Neural cell (in vitro differentiated cells): ENCODE measurements at regions not wholly inside any gene's neighbourhood (a gene's known extent, or its start where the extent isn't known, plus 50 kb on each side); places are given as distances from the start of the nearest gene placed in this dataset.

Experiments
- H2AFZ ChIP-seq: fragments of 200-600, 300-800 bp; sonication (generic), shearing (Covaris generic); 2 replicates; pipeline ENCODE4 v1.6.0; 2014; ENCODE audit warnings: low read depth, mild to moderate bottlenecking, antibody characterized with exemption, low read length, moderate library complexity
- H3F3A ChIP-seq: fragments of 200-600 bp; shearing (Covaris generic); 2 replicates; pipeline ENCODE4 v1.6.1; 2016; ENCODE audit warnings: mild to moderate bottlenecking, moderate library complexity, mixed read lengths, antibody characterized with exemption, low read length; ENCODE audit not compliant: insufficient read depth, poor library complexity, severe bottlenecking
- H3K27ac ChIP-seq: fragments of 200-600, 300-800 bp; sonication (generic), shearing (Covaris generic); 2 replicates; pipeline ENCODE4 v1.5.1; 2014; ENCODE audit warnings: mild to moderate bottlenecking, low read length, moderate library complexity
- H3K27me3 ChIP-seq: fragments of 300-800, 200-600 bp; sonication (generic), shearing (Covaris generic); 2 replicates; pipeline ENCODE4 v1.6.0; 2014; ENCODE audit warnings: mild to moderate bottlenecking, low read depth, low read length, moderate library complexity; ENCODE audit not compliant: insufficient read depth
- H3K36me3 ChIP-seq: fragments of 300-800, 200-600 bp; sonication (generic), shearing (Covaris generic); 2 replicates; pipeline ENCODE4 v1.5.1; 2014; ENCODE audit warnings: mild to moderate bottlenecking, antibody characterized with exemption, low read length, moderate library complexity; ENCODE audit not compliant: insufficient read depth
- H3K4me2 ChIP-seq: fragments of 300-800, 200-600 bp; sonication (generic), shearing (Covaris generic); 2 replicates; pipeline ENCODE4 v1.6.0; 2014; ENCODE audit warnings: mild to moderate bottlenecking, low read length
- H3K4me3 ChIP-seq: fragments of 300-800, 200-600 bp; sonication (generic), shearing (Covaris generic); 2 replicates; pipeline ENCODE4 v1.5.1; 2014; ENCODE audit warnings: mild to moderate bottlenecking, low read length, moderate library complexity
- H3K79me2 ChIP-seq: fragments of 200-600 bp; shearing (Covaris generic); replicated peaks from 2 replicates; pipeline ENCODE4 v1.6.0; 2014; ENCODE audit warnings: mild to moderate bottlenecking, low read length, moderate library complexity; ENCODE audit not compliant: insufficient read depth
- H3K9ac ChIP-seq: fragments of 300-800, 200-600 bp; sonication (generic), shearing (Covaris generic); 2 replicates; pipeline ENCODE4 v1.6.1; 2016; ENCODE audit warnings: mild to moderate bottlenecking, low read length, mixed read lengths
- H3K9me2 ChIP-seq: fragments of 200-600 bp; shearing (Covaris generic); 2 replicates; pipeline ENCODE4 v1.6.1; 2016; ENCODE audit warnings: mild to moderate bottlenecking, low read length, mixed read lengths; ENCODE audit not compliant: insufficient read depth
- H3K9me3 ChIP-seq: fragments of 200-600, 300-800 bp; sonication (generic), shearing (Covaris generic); 2 replicates; pipeline ENCODE4 v1.6.1; 2016; ENCODE audit warnings: mild to moderate bottlenecking, mixed run types, low read length, moderate library complexity, mixed read lengths
- H4K20me1 ChIP-seq: fragments of 200-600 bp; shearing (Covaris generic); 2 replicates; pipeline ENCODE4 v1.6.1; 2016; ENCODE audit warnings: mild to moderate bottlenecking, mixed run types; ENCODE audit not compliant: insufficient read depth
- EP300 ChIP-seq: fragments of 450-650 bp; conservative IDR thresholded peaks from 2 replicates; pipeline ENCODE4 v1.6.1; 2014; ENCODE audit warnings: antibody characterized with exemption, mild to moderate bottlenecking, moderate library complexity; ENCODE audit not compliant: poor library complexity, severe bottlenecking
- EZH2 ChIP-seq: fragments of 200-600, 300-800 bp; shearing (Covaris generic), sonication (generic); IDR thresholded peaks from 2 replicates; pipeline ENCODE4 v1.6.1; 2014; ENCODE audit warnings: antibody characterized with exemption, low read length, borderline replicate concordance, mild to moderate bottlenecking; ENCODE audit not compliant: insufficient read depth, poor library complexity, severe bottlenecking
- MXI1 ChIP-seq: fragments of 450-650 bp; conservative IDR thresholded peaks from 2 replicates; pipeline ENCODE4 v1.6.1; 2014; ENCODE audit warnings: antibody characterized with exemption, mild to moderate bottlenecking; ENCODE audit not compliant: poor library complexity, severe bottlenecking
- POLR2AphosphoS5 ChIP-seq: IDR thresholded peaks from 2 replicates; pipeline ENCODE4 v1.6.1; 2012
- RAD21 ChIP-seq: fragments of 450-650 bp; conservative IDR thresholded peaks from 2 replicates; pipeline ENCODE4 v1.6.1; 2014; ENCODE audit warnings: antibody characterized with exemption, mild to moderate bottlenecking, moderate library complexity
- SMC3 ChIP-seq: fragments of 450-650 bp; conservative IDR thresholded peaks from 2 replicates; pipeline ENCODE4 v1.6.1; 2014; ENCODE audit warnings: antibody characterized with exemption, mild to moderate bottlenecking, moderate library complexity; ENCODE audit not compliant: poor library complexity
- TAF1 ChIP-seq: IDR thresholded peaks from 2 replicates; pipeline ENCODE4 v1.6.1; 2012; ENCODE audit warnings: low read depth
- TF ChIP-seq, protein P1 (sequence below): fragments of 450-650 bp; IDR thresholded peaks from 2 replicates; pipeline ENCODE4 v1.5.1; 2014; ENCODE audit warnings: antibody characterized with exemption, mild to moderate bottlenecking, moderate library complexity; ENCODE audit not compliant: poor library complexity, severe bottlenecking
- TF ChIP-seq, protein P2 (sequence below): IDR thresholded peaks from 2 replicates; pipeline ENCODE4 v1.6.1; 2012; ENCODE audit warnings: borderline replicate concordance

DNA sequence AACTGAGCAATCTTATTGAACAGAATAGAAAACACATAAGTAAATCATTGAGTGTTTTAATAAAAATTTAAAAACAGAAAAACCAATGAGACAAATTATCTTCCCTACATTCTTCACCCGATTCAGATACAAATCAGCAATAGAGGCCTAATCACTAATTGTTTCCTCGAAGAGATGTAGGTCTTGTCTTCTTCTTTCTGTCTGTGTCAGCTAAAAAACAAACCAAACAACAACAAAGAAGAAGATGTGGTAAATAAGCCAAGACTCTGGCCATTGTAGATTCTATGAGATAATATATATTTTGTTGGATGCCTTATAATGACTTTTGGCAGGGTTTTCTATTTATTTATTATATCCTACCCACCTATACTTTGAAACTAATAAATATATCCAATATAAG is 200.9 kb upstream of the FSIP2 start:
- Histone ChIP-seq H3F3A (no peaks in the 10 kb centered on the region), H3K27ac (no peak overlapping the region), H4K20me1 (no peaks in the 10 kb centered on the region), H3K4me2 (no peak overlapping the region), H3K79me2 (no peaks in the 10 kb centered on the region), H3K27me3 (no peaks in the 10 kb centered on the region), H2AFZ (no peak overlapping the region), H3K9me2 (no peaks in the 10 kb centered on the region), H3K9ac (no peak overlapping the region), H3K4me3 (no peak overlapping the region), H3K9me3 (no peaks in the 10 kb centered on the region), H3K36me3 (no peaks in the 10 kb centered on the region)
- TF ChIP-seq POLR2AphosphoS5 (no peak), TAF1 (no peak), RAD21 (no peak)
- TF ChIP-seq, protein P1, sequence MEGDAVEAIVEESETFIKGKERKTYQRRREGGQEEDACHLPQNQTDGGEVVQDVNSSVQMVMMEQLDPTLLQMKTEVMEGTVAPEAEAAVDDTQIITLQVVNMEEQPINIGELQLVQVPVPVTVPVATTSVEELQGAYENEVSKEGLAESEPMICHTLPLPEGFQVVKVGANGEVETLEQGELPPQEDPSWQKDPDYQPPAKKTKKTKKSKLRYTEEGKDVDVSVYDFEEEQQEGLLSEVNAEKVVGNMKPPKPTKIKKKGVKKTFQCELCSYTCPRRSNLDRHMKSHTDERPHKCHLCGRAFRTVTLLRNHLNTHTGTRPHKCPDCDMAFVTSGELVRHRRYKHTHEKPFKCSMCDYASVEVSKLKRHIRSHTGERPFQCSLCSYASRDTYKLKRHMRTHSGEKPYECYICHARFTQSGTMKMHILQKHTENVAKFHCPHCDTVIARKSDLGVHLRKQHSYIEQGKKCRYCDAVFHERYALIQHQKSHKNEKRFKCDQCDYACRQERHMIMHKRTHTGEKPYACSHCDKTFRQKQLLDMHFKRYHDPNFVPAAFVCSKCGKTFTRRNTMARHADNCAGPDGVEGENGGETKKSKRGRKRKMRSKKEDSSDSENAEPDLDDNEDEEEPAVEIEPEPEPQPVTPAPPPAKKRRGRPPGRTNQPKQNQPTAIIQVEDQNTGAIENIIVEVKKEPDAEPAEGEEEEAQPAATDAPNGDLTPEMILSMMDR, result no peak

DNA sequence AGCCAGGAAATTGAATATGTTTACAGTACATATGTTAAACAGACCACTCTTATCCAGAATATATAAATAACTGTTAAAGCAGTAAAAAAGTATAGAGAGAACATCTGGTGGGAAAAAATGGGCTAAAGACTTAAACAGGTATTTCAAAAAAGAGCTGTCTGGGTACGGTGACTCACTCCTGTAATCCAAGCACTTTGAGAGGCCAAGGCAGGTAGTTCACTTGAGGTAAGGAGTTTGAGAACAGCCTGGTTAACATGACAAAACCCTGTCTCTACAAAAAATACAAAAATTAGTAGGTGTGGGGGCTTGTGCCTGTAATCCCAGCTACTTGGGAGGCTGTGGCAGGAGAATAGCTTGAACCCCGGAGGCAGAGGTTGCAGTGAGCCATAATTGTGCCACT is 171.4 kb upstream of the FSIP2 start:
- Histone ChIP-seq H3K27me3 (no peaks in the 10 kb centered on the region), H3K9ac (no peak overlapping the region), H3K9me3 (no peaks in the 10 kb centered on the region), H2AFZ (no peak overlapping the region), H3K9me2 (no peaks in the 10 kb centered on the region), H3K4me2 (no peak overlapping the region), H3F3A (no peaks in the 10 kb centered on the region), H3K27ac (no peak overlapping the region), H3K4me3 (no peak overlapping the region), H3K36me3 (no peaks in the 10 kb centered on the region), H3K79me2 (no peaks in the 10 kb centered on the region), H4K20me1 (no peaks in the 10 kb centered on the region)
- TF ChIP-seq MXI1, result no peak
- no peak for TF ChIP-seq EP300
- TF ChIP-seq, protein P1, result no peak
- TF ChIP-seq SMC3, result no peak
- no peak for TF ChIP-seq EZH2
- TF ChIP-seq RAD21, result no peak
- TF ChIP-seq, protein P2, sequence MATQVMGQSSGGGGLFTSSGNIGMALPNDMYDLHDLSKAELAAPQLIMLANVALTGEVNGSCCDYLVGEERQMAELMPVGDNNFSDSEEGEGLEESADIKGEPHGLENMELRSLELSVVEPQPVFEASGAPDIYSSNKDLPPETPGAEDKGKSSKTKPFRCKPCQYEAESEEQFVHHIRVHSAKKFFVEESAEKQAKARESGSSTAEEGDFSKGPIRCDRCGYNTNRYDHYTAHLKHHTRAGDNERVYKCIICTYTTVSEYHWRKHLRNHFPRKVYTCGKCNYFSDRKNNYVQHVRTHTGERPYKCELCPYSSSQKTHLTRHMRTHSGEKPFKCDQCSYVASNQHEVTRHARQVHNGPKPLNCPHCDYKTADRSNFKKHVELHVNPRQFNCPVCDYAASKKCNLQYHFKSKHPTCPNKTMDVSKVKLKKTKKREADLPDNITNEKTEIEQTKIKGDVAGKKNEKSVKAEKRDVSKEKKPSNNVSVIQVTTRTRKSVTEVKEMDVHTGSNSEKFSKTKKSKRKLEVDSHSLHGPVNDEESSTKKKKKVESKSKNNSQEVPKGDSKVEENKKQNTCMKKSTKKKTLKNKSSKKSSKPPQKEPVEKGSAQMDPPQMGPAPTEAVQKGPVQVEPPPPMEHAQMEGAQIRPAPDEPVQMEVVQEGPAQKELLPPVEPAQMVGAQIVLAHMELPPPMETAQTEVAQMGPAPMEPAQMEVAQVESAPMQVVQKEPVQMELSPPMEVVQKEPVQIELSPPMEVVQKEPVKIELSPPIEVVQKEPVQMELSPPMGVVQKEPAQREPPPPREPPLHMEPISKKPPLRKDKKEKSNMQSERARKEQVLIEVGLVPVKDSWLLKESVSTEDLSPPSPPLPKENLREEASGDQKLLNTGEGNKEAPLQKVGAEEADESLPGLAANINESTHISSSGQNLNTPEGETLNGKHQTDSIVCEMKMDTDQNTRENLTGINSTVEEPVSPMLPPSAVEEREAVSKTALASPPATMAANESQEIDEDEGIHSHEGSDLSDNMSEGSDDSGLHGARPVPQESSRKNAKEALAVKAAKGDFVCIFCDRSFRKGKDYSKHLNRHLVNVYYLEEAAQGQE, result no peak
- TF ChIP-seq POLR2AphosphoS5, result no peak
- TF ChIP-seq TAF1, result no peak
